Esophagus (tissue), 2 donors: ENCODE measurements at regions not wholly inside any gene's neighbourhood (a gene's known extent, or its start where the extent isn't known, plus 50 kb on each side); places are given as distances from the start of the nearest gene placed in this dataset.

Source experiments
- H3K27ac ChIP-seq, 2 donors: one replicate each; pipeline ENCODE4 v1.5.1; 2013; ENCODE audit warnings: low read depth in 2 of 2, mild to moderate bottlenecking in 2 of 2, inconsistent platforms in 1 of 2, low read length in 1 of 2, moderate library complexity in 1 of 2
- H3K27me3 ChIP-seq, 2 donors: one replicate each; pipeline ENCODE4 v1.6.1; 2013; ENCODE audit warnings: low read length in 2 of 2, control low read depth in 1 of 2, mild to moderate bottlenecking in 1 of 2; ENCODE audit not compliant: insufficient read depth in 2 of 2, control insufficient read depth in 1 of 2
- H3K36me3 ChIP-seq, 2 donors: one replicate each; pipeline ENCODE4 v1.6.1; 2013; ENCODE audit warnings: low read length in 1 of 2; ENCODE audit not compliant: control insufficient read depth in 2 of 2, insufficient read depth in 2 of 2
- H3K4me1 ChIP-seq, 2 donors: one replicate each; pipeline ENCODE4 v1.6.1; 2013; ENCODE audit warnings: low read length in 1 of 2; ENCODE audit not compliant: control insufficient read depth in 2 of 2, insufficient read depth in 2 of 2
- H3K4me3 ChIP-seq, 2 donors: one replicate each; pipeline ENCODE4 v1.5.1; 2013; ENCODE audit warnings: low read length in 2 of 2, mild to moderate bottlenecking in 2 of 2, low read depth in 1 of 2, moderate library complexity in 1 of 2
- H3K9me3 ChIP-seq, 2 donors: one replicate each; pipeline ENCODE4 v1.6.1; 2013; ENCODE audit warnings: mild to moderate bottlenecking in 2 of 2, low read depth in 1 of 2, low read length in 1 of 2, moderate library complexity in 1 of 2; ENCODE audit not compliant: control insufficient read depth in 2 of 2, insufficient read depth in 1 of 2
- WGBS, 2 donors: extraction: QIAGEN DNeasy Blood & Tissue Kit; methylation state at CpG; one replicate each; pipeline ENCODE4 v1.1.7; 2013; 5-methylcytosine and 5-hydroxymethylcytosine counted together
- donor health status: healthy with polysubstance abuse.
- donor health status: Bipolar disorder and iron deficiency.

DNA sequence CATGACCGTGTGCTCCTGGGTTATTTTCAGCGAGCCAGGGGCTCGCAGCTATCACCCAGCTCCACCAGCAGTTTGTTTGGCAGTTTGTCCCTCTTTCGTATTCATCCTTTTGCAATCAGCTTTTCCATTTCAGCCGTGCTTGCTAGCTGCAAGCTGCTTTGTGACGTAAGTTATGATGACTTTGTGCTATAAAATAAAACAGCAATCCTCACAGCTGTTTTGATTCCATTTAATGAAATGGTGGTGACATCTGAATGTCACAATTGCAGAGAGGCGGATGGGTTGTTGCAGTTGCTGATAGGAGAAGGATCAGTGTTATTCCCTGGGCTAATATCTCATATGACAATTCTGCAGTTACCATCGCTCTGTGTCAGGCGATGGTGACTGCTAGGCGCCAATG is 251.7 kb downstream of the SNX10 start:
- Histone ChIP-seq H3K36me3 (no peaks in the 10 kb centered on the region), H3K4me1 (no peaks in the 10 kb centered on the region), H3K4me3 (no peak overlapping the region), H3K27ac (no peak overlapping the region), H3K9me3 (peaks cover 0 to 6% of the 10 kb centered on the region in 2 donors), H3K27me3 (peaks cover 0 to under 1% of the 10 kb centered on the region in 2 donors)
- 77 to 79% methylated on average over 10 of the region's 10 CpGs for WGBS, 2 donors

DNA sequence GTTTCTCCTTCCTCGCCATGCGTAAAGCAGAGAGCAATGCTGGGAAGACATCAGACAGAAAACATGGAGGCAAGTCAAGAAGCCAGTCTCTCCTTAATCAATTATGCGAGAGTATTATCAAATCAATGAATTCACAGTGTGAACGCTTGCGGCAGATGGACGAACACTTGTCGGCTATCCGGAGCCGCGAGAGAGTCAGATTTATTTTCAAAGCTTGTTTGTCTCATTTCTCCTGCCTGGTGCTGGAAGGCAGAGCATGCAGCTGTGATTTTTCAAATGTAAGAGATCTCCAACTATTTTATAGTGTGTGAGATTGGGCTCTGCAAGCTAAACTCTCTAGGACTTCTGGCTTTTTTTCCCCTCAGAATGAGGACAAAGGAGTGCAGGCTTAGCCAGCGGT is 252.3 kb downstream of the SNX10 start:
- peaks cover 0 to 6% of the 10 kb centered on the region in 2 donors for H3K9me3 ChIP-seq
- 74 to 80% methylated on average over 11 of the region's 11 CpGs for WGBS, 2 donors
- H3K27ac ChIP-seq = no peak overlapping the region
- H3K27me3 ChIP-seq = no peaks in the 10 kb centered on the region
- no peaks in the 10 kb centered on the region for H3K4me1 ChIP-seq
- no peaks in the 10 kb centered on the region for H3K36me3 ChIP-seq
- H3K4me3 ChIP-seq = no peak overlapping the region

DNA sequence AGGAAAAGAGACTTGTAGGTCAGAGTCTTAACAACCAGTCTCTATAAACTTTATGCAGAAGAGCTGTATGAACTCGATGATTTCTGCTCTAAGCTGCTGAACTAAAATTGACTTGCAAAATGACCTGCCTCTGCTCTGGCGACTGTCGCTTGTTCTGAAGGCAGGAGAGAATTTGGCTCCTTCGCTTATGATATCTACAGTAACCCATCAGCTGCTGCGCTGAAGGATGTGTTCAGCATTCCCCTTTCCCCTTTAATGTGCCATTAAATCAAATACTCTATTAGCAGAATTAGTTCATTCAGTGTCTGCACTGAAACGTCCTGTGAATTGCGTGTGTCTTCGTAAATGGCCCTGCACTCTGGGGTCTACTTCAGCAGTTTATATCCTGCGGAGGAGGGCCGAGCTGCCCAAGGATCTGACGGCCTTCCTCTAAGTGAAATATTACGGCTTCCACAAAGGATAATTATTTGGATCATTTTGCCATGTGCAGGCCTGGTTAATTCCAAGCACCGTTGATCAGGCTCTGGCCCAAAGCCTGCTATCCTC is 254.9 kb downstream of the SNX10 start:
- no peak overlapping the region for H3K27ac ChIP-seq
- peaks cover 0 to 6% of the 10 kb centered on the region in 2 donors for H3K9me3 ChIP-seq
- no peaks in the 10 kb centered on the region for H3K4me1 ChIP-seq
- no peaks in the 10 kb centered on the region for H3K36me3 ChIP-seq
- 84 to 86% methylated on average over 13 of the region's 13 CpGs for WGBS, 2 donors
- no peaks in the 10 kb centered on the region for H3K27me3 ChIP-seq
- no peak overlapping the region for H3K4me3 ChIP-seq

DNA sequence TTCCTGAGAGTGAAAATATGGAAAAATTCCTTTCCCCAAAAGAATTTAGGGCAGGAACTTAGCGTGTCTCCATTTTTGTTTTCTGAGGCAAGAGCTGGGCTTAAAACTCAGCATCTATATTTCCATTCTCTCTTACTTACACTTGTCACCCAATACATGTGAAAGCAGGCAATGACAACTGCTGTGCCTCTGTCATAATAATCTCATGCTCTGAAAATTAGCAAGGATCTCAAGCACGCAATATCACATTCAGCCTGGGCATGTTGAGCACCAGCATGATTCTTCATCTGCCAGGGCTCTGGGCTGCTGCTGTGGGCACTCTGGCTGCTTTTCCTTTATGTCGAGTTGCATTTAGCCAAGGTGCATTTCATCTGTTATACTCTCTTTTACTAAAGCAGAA is 255.5 kb downstream of the SNX10 start:
- H3K36me3 ChIP-seq = no peaks in the 10 kb centered on the region
- no peak overlapping the region for H3K4me3 ChIP-seq
- H3K27me3 ChIP-seq = no peaks in the 10 kb centered on the region
- H3K4me1 ChIP-seq = no peaks in the 10 kb centered on the region
- H3K9me3 ChIP-seq = peaks cover 0 to 6% of the 10 kb centered on the region in 2 donors
- 94 to 97% methylated on average over 3 of the region's 3 CpGs for WGBS, 2 donors
- no peak overlapping the region for H3K27ac ChIP-seq

DNA sequence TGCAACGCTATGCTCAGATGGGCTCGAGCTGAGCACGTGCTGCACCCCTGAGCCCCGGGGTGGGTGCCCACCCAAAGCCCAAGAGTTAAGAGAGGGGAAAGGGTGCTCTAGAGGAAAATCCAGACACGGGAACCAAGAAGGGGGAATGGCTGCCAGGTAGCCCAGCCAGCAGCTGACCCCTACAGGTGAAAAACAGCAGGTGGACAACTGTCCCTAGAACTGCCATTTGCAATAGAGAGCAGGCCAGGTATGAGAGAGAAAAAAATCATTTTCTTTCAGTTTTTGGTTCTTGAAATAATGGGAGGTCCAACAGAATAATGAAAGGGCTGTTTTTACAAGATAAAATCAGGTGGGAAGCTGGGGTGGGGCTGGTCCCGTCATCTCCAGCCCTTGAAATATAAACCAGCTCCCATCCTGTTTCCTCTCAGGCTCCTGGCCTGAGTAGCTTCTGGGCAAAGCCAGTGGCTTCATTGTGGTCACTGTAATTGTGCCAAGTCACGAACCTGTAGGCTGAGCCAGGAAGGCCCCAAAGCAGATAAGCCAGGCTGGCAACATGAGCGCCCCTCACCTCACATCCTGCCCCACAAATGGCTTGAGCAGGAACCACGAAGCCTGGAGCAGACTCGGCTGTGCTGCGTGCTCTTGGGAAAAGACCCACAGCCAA is 257.8 kb downstream of the SNX10 start:
- H3K4me1 ChIP-seq = no peaks in the 10 kb centered on the region
- no peaks in the 10 kb centered on the region for H3K27me3 ChIP-seq
- peaks cover 0 to 4% of the 10 kb centered on the region in 2 donors for H3K9me3 ChIP-seq
- 60 to 61% methylated on average over 11 of the region's 11 CpGs for WGBS, 2 donors
- H3K4me3 ChIP-seq = no peak overlapping the region
- H3K27ac ChIP-seq = no peak overlapping the region
- no peaks in the 10 kb centered on the region for H3K36me3 ChIP-seq

DNA sequence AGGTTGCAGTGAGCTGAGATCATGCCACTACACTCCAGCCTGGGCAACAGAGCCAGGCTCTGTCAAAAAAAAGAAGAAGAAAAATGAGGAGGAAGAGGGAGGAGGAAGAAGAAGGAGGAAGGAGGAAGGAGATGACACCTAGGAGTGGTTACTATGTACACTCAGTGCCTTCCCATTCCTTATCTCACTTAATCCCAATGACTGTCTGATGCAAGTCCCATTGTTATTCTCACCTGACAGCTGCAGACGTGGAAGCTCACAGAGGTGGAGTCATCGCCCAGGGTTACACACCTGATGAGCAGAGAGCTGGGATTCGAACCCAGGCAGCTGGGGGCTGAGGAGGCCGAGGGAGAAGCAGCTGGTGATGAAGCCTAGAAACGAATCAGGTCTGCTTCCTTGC is 258.8 kb downstream of the SNX10 start:
- WGBS, 2 donors = 63 to 74% methylated on average over 5 of the region's 5 CpGs
- H3K4me1 ChIP-seq = no peaks in the 10 kb centered on the region
- H3K36me3 ChIP-seq = no peaks in the 10 kb centered on the region
- no peak overlapping the region for H3K27ac ChIP-seq
- peaks cover 0 to 4% of the 10 kb centered on the region in 2 donors for H3K9me3 ChIP-seq
- H3K27me3 ChIP-seq = no peaks in the 10 kb centered on the region
- no peak overlapping the region for H3K4me3 ChIP-seq

DNA sequence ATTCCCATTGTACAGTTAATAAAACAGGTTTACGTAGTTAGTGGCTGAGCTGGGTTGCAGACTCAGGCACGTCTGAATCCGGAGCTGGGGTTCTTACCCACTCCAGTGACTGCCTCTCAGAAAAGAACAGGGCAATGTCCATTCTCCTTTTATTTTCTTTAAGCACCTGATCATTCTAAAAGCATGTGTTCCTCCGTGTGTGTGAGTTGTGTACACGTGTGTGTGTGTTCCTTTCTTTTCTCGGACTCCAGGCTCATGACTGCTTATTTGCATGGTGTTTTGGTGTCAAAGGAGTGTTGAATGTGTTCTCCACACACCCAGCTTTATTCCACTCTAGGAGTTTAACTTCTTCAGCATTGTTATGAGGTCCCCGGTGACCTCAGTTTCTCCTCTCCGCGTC is 260.1 kb downstream of the SNX10 start:
- H3K36me3 ChIP-seq = no peaks in the 10 kb centered on the region
- no peaks in the 10 kb centered on the region for H3K27me3 ChIP-seq
- no peak overlapping the region for H3K27ac ChIP-seq
- H3K4me1 ChIP-seq = no peaks in the 10 kb centered on the region
- no peak overlapping the region for H3K4me3 ChIP-seq
- H3K9me3 ChIP-seq = peaks cover 0 to 4% of the 10 kb centered on the region in 2 donors
- WGBS, 2 donors = 77 to 81% methylated on average over 9 of the region's 9 CpGs

DNA sequence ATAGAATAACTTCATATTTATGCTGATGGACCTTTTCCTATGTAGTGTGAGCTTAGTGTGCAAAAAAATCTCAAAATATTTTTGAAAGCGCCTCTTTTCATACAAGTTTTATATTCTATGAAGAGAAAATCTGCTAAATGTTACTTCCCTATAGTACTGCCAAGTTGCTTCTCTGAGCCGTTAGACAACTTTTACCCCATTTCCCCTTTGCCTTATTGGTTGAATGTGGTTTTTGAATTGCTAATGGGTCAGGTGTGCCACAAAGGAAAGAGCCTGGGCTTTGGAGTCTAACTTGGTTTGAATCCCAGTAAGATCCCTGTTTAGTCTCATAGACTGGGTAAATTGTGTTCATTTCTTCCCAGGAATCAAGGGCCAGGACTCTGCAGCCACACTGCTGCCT is 261.5 kb downstream of the SNX10 start:
- 52 to 54% methylated on average over 2 of the region's 2 CpGs for WGBS, 2 donors
- Histone ChIP-seq H3K9me3 (peaks cover 0 to 1% of the 10 kb centered on the region in 2 donors), H3K36me3 (no peaks in the 10 kb centered on the region), H3K4me1 (no peaks in the 10 kb centered on the region), H3K4me3 (no peak overlapping the region), H3K27ac (no peak overlapping the region), H3K27me3 (no peaks in the 10 kb centered on the region)

DNA sequence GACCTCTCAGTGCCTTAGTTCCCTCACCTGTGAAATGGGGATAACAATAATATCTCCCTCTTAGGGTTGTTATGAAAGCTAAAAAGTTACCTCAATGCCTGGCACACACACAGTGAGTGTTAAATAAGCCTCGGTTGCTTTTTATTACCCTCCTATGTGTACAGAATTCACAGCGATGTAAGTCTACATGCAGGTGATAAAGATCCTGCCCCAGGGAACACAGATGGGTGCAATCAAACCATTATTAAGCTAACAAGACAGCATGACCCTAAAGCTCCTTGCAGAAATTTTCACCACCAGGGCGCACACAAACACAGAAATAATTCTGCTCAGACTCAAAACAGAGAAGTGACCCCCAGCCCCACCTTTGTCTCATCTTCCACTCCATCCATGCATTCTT is 261.9 kb downstream of the SNX10 start:
- no peaks in the 10 kb centered on the region for H3K36me3 ChIP-seq
- H3K27me3 ChIP-seq = no peaks in the 10 kb centered on the region
- H3K27ac ChIP-seq = no peak overlapping the region
- H3K9me3 ChIP-seq = no peaks in the 10 kb centered on the region
- no peaks in the 10 kb centered on the region for H3K4me1 ChIP-seq
- 75 to 86% methylated on average over 3 of the region's 3 CpGs for WGBS, 2 donors
- H3K4me3 ChIP-seq = no peak overlapping the region

DNA sequence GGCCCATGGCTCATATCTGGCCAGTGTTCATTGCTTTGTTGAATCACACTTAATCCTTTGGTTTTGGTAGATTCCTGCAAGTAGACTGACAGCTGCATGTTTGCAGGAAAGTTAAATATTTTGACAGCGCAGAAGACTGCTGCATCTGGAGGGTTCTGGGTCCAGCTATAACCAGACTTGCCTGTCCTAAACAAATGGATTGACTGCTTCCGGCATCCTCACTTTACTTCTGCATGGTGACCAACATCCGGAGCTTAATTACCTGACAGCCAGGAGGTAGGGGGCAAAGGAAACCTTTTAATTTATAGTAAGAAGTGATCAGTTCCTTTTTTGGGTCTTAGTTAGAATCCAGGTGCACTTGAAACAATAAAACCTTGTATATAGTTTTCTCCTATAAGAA is 263.3 kb downstream of the SNX10 start:
- Histone ChIP-seq H3K9me3 (no peaks in the 10 kb centered on the region), H3K27me3 (no peaks in the 10 kb centered on the region), H3K36me3 (no peaks in the 10 kb centered on the region), H3K27ac (no peak overlapping the region), H3K4me3 (no peak overlapping the region), H3K4me1 (no peaks in the 10 kb centered on the region)
- 67 to 77% methylated on average over 3 of the region's 3 CpGs for WGBS, 2 donors
